ENCODE measurements at regions not wholly inside any gene's neighbourhood (a gene's known extent, or its start where the extent isn't known, plus 50 kb on each side); places are given as distances from the start of the nearest gene placed in this dataset.

DNA sequence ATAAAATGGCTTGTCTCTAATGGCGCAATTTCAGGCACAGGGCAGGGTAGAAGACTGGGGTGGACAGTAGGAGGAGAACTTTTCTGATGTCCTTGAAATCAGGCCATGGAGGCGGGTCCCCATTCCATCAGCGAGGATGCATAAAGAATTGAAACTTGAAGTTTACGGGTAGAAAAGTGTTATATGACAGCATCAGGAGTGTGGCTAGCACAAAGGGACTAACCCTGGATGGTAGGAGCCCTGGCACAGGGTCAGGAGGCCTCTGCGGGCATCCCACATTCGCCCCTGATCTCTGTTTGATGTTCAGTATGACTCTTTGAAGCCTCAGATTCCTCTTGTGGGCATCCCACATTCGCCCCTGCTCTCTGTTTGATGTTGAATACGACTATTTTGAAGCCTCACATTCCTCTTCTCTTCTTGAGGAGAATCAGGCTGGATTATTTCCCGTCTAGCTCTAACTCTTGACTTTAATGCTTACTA is 94.8 kb upstream of the ADRA1B start:
- no peak for DNase-seq (ENCODE audit: low spot score)

DNA sequence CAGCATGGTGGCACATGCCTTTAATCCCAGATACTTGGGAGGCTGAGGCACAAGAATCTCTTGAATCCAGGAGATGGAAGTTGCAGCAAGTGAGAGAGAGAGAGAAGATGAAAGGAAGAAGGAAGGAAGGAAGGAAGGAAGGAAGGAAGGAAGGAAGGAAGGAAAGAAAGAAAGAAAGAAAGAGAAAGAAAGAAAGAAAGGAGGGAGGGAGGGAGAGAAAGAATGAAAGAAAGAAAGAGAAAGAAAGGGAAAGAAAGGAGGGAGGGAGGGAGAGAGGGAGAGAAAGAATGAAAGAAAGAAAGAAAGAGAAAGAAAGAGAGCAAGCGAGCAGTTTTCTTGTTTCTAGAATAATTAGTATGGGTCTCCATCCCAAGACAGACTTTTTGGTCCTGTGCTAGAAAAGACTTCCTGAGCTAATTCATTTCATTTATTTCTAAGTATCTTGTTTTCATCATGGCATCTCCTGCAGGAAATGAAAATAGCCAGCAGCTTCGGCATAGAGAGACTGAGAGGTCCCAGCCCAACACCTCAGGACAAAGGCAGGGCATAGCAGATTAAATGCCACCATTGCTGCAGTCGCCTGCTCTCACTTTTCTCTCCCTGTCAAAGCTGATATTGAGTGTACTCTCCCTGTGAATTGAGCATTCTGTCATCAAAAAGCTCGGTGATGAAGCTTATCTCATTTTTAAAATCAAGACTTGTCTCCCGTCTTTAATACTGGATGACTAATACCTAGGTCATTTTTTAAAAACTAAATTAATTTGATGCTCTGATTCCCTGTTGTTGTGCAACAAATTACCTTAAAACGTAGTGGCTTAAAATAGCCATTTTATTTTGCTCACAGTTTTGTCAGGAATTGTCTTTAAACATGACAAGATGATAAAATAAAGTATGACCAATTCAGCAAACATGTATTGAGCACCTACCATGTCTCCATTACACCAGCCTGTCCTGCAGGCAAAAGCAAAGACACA is 91.8 kb upstream of the ADRA1B start:
- DNase-seq (ENCODE audit: low spot score): no peak

DNA sequence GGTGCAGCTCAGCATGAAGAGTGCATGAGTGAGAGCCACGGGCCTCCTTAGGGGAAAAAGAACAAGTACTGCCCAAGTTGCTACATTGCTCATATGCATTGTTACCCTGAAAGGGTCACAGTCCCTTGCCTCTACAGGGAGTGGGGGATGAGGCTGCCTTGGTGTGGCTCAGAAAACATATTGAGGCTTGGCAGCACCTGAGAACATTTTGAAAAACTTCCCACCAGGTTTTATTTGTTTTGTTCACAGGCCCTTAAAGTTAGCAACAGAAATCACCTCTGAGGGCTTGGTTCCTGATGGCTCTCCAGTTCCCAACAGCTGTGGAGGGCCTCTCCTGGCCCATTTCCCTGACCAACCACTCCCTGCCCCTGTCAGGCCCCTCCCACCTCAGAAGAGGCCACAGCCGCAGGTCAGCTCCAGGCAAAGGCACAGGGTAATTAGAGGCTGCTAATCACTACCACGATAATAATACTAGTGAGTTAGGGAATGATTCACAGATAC is 90.7 kb upstream of the ADRA1B start:
- peak; percentile 13 for DNase-seq (ENCODE audit: low spot score)

DNA sequence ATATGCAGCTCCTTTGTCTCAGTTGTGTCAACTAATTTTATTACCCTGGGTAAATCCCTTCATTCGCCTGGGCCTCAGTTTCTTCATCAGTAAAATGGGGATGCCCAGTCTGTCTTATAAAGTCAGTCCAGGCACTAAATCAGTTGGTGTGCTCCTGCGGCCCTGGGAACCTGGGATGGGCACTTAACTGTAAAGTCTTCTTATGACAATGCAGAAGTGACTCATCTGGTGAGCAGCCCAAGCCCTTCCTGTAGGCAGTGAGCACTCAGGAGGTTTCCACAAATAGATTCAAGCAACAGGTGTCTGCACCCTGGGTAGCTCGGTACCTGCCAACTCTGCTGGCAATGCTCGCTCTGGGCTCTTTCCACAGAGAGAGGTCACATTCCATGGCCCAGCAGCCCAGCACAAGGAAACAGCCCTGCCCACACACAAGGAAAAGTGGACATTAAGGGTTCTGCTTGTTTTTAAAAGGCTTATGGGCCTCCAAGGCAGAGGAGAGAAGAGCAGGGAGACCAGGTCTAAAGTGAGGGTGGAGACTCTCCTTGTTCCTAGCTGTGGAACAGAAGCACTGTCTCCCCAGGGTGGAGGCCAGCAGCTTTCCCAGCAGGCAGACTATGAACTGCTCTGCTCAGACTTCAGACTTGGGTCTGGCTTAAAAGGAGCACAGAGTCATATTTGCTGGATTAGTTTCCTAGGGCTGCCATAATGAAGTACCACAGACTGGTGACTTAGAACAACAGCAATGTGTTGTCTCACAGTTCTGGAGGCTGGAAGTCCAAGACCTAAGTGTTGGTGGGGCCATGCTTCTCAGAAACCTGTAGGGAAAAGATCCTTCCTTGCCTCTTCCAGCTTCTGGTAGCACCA is 89.7 kb upstream of the ADRA1B start:
- peak; percentile 18 for DNase-seq (ENCODE audit: low spot score)

DNA sequence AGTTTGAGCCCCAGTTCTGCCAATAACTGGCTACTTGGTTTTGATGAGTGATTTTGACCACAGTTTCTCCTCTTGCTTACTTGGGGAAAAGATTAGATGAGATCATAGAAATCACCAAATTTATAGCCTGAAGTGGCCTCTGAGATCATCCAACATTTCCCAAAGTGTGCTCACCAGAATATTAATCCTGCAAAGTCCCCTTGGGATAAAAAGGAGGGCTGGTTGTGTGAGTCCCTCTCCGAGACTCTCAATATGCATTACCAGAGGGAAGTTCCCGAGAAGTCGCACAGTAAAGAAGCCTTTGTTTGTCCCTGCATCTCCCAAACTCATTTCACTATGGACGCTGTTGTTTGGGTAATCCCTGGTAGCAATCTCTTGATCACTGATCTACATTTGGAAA is 88.4 kb upstream of the ADRA1B start:
- DNase-seq (ENCODE audit: low spot score): no peak

DNA sequence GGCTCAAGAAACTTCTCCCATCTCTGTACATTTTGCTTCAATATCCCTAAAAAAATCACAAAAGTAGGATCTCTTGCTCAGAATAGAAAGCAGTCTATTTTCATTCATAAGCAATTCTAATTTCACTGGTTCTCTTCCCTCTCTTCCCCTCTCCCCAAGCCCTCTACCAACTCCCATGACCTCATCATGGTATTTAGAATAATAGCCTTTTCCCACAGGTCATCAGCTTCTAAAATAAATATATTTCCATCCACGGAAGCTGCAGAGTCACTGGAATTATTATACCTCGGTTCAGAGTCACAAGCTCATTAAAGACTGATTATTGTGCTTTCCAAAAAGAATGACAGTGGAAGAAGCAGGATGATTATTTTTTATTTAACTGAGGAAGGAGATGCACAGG is 84.2 kb upstream of the ADRA1B start:
- no peak for DNase-seq (ENCODE audit: low spot score)

DNA sequence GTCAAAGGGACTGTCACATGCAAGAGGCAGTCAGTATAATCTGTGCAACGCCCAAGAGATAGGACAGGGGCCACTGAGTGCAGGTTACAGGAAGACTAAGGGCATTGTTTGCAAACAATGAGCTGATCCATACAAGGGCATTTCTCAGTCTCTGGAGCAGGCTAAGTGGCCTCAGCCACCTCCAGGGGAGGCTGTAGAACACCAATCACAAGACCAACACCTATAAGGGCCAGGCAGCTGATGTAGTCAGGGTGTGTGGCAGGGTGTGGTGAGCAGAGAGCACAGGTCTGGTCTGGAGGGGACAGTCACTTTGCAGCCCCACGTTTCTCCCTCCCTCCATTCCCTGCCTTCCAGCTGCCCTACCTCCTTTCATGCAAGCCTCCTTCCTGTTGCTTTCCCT is 83.2 kb upstream of the ADRA1B start:
- no peak for DNase-seq (ENCODE audit: low spot score)

DNA sequence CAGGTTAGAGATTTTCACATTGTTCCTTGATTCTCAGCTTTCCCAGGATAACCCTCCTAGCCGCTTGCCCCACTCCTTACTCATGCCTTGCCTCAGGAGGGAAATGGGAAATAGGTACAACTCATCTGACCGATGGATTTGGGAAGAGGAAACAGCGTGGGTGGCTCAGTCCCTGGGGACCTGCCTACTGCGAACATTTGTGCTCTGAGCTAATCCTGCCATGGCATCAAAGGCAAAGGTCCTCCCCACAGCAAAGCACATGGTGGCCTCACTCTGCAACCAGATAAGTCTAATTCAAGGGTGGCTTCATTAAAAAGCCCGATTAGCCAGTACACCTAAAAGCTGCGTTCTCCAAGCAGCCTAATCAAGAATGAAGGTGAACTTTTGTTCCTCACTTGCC is 82.4 kb upstream of the ADRA1B start:
- DNase-seq (ENCODE audit: low spot score): no peak

DNA sequence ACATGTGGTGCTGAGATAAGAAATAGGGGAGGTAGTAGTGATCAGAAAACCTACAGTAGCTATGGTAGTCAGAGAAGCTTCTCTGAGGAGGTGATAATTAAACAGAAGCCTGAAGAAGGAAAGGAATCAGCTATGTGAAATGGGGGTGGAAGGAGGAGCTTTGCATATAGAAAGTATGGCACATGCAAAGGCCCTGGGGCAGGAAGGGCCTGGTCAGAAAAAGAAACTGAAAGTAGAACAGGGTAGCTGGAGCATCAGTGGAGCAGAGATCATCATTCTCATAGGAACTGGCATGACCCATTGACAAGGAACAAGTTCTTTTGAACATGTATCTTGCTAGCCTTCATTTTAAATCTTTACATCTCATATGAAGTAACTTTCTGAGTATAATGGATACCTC is 80.7 kb upstream of the ADRA1B start:
- DNase-seq (ENCODE audit: low spot score): no peak

DNA sequence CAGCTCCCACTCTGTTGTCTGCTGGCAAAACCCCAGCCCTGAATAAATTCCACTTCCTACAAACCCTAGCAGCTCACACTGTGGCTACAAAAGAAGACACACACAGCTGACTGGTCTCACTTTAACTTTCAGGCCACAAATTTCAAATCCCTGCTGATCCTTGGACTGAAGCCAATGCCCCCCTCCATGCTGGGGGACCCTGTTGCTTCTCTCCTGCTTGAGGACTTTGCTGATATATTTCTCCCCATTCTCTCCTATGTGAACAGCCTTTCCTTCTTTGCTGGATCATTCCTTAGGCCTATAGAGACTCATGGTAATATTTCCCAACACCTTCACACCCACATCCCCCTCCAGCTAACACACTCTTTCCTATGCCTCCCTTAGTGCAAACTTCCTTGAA is 79.6 kb upstream of the ADRA1B start:
- DNase-seq (ENCODE audit: low spot score): no peak

DNA sequence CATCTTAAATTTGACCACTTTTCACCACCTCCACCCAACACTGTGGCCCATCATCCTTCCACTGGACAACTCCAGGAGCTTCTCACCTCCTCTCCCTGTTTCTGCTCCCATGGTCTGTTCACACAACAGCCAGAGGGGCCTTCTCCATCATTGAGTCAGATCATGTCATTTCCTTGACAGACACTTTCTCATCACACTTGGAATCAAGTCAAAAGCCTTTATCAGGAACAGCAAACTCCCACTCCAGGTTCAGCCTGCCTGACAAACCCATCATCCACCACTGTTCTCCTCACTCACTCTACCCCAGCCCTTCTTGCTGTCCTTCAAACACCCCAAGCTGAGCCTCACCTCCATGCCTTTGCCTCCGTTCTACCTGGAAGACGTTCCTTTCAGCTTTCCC is 78.4 kb upstream of the ADRA1B start:
- no peak for DNase-seq (ENCODE audit: low spot score)

DNA sequence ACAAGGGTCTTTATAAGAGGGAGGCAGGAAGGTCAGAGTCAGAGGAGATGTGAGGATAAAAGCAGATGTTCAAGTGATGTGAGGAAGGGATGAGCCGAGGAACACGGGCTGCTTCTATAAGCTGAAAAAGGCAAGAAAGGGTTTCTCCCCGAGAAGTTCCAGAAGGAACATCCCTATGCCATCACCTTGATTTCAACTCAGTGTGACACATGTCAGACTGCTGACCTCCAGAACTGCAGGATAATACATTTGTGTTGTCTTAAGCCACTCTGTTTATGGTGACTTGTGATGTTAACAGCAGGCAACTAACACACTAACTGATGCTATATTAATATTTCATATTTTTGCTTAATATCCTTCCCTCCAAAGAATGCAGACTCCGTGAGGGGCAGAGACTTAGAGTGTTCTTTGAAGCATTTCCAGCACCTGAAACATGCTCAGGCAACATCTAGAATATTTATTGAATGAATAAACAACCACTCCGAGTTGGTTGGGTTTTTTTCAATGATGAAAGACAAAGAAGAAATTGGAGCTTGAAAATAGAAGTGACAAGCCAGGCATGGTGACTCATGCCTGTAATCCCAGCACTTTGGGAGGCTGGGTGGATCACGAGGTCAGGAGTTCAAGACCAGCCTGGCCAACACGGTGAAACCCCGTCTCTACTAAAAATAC is 77.6 kb upstream of the ADRA1B start:
- DNase-seq (ENCODE audit: low spot score): peak; percentile 15

DNA sequence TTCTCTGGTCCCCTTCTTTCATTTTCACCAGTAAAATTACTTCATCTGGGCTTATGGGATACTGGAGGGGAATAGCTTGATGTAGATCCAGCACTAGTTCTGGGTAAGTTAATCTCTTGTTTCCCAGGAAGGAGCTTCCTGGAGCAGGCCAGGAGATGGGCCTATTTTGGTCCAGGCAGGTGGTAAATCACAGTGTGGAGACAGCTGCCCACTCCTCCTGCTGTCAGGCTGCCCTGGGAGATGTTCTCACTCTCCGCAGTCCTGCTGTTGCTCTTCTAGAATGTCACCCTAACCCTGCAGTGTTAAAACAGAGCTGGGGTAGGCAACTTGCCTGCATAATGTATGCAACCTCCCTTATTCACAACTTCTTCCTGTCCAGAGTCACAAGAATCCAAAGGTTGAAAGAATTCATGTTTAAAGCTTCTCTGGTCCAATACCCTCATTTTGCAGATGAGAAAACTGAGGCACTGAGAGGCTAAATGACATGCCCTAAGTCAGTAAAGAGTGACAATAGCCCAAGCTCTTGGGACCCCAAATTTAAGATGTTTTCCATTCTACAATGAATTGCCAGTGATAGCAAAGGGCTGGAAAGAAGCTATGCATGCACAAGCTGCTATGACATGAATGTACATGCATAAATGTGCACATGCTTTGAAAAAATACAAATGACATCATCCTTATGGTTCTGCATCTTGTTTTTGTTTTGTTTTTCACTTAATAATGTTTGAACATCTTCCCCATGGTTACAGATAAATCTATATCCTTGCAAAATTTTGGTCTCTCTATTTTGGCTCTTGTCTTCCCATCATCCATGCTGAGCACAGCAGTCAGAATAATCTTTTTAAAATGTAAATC is 71.8 kb upstream of the ADRA1B start:
- DNase-seq (ENCODE audit: low spot score): no peak

DNA sequence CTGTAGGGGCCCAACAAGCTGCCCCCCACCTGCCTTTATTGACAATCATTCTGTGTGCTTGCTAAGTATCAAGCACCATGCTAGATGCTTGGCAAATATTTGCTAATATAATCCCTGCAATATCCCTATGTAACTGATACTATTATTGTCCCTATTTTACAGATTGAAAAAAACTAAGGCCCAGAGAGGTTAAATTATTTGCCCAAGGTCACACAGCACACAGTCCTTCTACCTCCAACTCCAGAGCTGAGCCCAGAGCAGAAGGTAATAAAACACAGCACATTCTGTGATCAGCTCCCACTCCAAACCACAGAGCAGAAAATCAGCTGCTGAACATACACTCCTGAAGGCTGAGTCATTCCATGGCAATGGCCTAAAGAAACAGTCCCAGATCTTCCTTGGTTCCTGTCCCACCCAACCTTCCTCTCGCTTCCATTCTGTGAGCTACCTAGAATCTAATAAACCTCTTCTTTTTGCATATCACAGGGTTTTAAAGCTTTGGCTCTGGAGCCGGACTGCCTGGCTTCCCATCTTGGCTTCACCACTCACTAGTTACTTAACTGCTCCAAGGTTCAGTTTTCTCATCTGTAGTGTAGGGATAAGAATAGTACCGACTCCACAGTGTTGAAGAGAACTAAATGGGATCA is 66.7 kb upstream of the ADRA1B start:
- peak; percentile 66 for DNase-seq (ENCODE audit: low spot score)

DNA sequence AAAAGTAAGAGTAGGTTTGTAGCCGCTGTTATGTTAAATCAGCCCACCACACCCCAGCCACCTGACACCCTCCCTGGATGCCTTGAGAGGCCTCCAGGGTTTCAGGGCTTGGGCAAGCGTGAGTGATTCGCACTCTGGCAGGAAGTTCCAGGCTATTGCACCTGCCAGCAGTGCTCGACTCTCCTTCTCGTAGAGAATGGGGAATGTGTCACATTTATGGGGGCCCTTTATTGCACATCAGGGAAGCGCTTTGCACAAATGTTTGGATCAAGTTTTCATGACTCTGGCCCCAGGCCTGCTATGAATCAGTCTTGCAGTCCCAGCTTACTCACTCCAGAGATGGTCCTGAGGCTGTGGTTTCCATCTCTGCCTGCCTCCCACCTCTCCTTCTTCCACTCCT is 66.1 kb upstream of the ADRA1B start:
- DNase-seq (ENCODE audit: low spot score): peak; percentile 39

DNA sequence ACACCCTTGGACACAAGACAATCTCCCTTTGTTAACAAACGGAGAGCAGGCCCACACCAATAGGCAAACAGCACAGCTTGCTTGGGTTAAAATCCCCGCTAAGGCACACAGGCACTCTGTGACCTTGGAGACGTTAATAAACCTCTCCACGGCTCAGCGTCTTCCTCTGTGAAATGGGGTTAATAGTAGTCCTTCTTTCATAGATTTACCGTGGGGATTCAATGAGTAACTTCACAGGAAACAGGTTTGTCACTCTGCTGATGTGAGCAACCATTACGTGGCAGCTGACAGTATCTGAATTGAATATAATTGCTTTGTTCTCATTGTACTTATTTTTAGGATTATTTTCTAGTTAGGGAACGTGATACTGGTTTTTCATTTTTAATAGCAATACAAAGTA is 65.2 kb upstream of the ADRA1B start:
- DNase-seq (ENCODE audit: low spot score): no peak

DNA sequence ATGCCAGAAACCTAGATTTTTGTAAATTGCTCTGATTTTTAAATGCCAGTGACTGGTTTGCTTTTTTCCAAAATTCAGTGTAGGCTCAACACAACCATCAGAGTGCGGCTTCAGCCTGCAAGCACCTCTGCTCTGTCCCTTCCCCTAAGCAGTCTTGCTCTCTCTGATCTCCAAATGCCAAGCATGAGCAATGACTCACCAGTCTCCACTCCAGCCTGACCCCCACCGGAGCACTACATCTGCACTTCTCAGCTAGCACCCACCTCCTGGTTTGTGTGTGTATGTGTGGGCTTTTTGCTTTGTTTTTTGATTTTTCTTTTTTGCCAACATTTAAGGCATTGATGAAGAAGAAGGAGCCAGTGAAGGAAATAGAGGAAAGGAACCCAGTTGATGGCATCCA is 61.4 kb upstream of the ADRA1B start:
- DNase-seq (ENCODE audit: low spot score): peak; percentile 18

DNA sequence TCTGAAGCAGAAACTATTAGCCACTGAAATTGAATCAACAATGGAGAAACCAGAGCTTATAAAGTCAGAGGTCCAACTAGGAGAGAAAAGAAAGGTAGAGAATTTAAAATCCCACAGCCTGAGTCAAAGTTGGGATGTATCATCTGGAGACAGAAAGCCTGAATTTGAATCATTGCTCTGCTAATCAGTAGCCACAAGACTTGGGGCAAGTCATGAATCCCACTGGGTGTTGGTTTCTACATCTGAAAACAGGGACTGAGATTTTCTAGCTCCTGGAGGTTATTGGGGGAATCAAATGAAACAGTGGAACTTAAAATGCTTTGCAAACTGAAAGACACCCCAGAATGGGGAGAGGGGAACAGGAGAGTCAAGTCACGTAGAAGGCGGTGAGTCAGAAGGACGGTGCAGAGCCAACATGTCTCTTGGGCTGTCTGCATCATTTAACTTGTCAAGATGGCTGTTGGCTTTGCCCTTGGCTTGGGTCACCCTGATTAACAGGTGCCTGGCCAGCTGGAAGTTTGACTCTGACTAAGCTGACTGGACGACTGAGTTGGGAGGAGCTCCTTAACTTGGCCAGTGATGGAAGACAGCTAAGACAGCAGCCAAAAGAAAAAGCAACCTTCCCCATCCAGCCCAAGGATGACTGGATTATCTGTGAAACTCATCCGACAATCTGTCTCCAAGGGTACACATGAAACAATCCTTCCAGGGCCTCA is 60.6 kb upstream of the ADRA1B start:
- DNase-seq (ENCODE audit: low spot score): peak; percentile 13

DNA sequence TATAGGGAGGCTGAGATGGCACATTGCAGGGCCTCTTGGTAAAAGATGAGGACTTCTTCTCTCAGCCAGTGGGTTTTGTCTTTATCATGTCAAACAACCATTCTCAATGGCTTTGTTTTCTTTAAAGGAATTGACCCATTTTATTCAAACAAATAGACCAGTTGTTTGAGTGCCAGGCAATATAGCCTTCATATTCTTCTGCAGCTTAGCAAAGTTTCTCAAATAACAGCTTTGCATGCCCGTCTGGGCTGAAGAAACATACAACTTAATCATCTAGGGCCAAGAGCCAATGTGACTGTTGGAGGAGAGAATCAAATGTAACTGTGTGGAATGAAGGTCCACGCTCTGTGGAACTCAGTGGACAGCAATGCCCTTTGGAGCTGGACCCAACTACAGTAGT is 57.4 kb upstream of the ADRA1B start:
- no peak for DNase-seq (ENCODE audit: low spot score)

DNA sequence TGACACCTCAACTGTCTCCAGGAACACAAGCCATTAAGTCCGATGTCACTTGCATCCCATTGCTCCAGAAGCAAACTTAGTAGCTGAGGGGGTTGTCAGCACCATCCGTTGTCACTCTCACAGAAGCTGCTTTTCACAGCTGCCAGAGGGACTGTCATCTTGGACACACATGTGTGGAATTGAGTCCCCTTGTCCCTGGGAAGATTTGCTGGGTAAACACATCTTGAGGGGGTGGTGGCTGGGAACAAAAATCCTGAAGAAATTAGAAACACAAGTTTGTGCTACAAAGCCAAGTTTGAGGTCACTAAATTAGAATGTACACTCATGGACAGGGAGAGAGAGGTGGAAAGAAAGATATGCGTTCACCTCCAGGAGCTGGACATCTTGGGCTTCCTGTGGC is 55.2 kb upstream of the ADRA1B start:
- DNase-seq (ENCODE audit: low spot score): no peak

Measured in AG08396 (cell line).